K562 (cell line): ENCODE measurements at regions not wholly inside any gene's neighbourhood (a gene's known extent, or its start where the extent isn't known, plus 50 kb on each side); places are given as distances from the start of the nearest gene placed in this dataset.

Experiments
- ATAC-seq: fragments of 200-7000 bp; cut with Tn5 transposase; 3 replicates; pipeline ENCODE4 v1.9.1; 2020; ENCODE audit warnings: moderate library complexity
- BruUV-seq: library from RNA; stranded (reverse); fragments of 400-500 nt; replicated peaks from 2 replicates; lab custom pipeline; 2021; lab: Mats Ljungman, UMichigan
- CTCF ChIA-PET: fragments of 300-600 bp; formaldehyde crosslinking; extraction: SDS; loops from one replicate; lab custom pipeline; 2021; ENCODE audit warnings: low intra/inter-chr PET ratio; lab: Yijun Ruan, JAX
- POLR2A ChIA-PET: fragments of 300-600, 350-650 bp; sonication (Branson Sonifier 250); formaldehyde crosslinking; extraction: SDS; loops from one replicate; lab custom pipeline; 2021; ENCODE audit warnings: antibody characterized with exemption, inconsistent platforms; lab: Yijun Ruan, JAX
- DNase-seq, 4 experiments: peaks; one replicate each; pipeline versions ENCODE4 v3.0.0 to v3.0.0-alpha.2; 2011 to 2018; ENCODE audit warnings: low spot score in 3 of 4, mixed read lengths in 3 of 4; ENCODE audit errors: extremely low read depth in 1 of 4
- FAIRE-seq: peaks from 2 replicates; lab custom pipeline; 2011; peaks lifted over from hg19 to GRCh38; lab: Jason Lieb, UNC
- H2AFZ ChIP-seq: 2 replicates; pipeline ENCODE4 v1.6.0; 2011; ENCODE audit warnings: low read depth, low read length, control low read depth, inconsistent platforms
- H3K27ac ChIP-seq: fragments of 200-600 bp; 3 replicates; pipeline ENCODE4 v1.8.0; 2011; ENCODE audit warnings: low read depth, mild to moderate bottlenecking, control low read depth, inconsistent platforms, low read length, moderate library complexity, mixed read lengths; ENCODE audit errors: extremely low read depth
- H3K27me3 ChIP-seq, 2 experiments: fragments of 300-600 bp in 1 of 2; 2 replicates in 1 of 2; 3 replicates in 1 of 2; pipeline versions ENCODE4 v1.6.0 to v1.8.0; 2011; ENCODE audit warnings: inconsistent platforms in 2 of 2, low read length in 2 of 2, mild to moderate bottlenecking in 1 of 2, mixed read lengths in 1 of 2, moderate library complexity in 1 of 2; ENCODE audit not compliant: control insufficient read depth in 2 of 2, insufficient read depth in 2 of 2
- H3K36me3 ChIP-seq: fragments of 300-600 bp; 3 replicates; pipeline ENCODE4 v1.8.0; 2011; ENCODE audit warnings: mild to moderate bottlenecking, low read length, inconsistent platforms; ENCODE audit not compliant: control insufficient read depth, insufficient read depth
- H3K4me1 ChIP-seq, 2 experiments: fragments of 200-600 bp in 1 of 2; replicated peaks in 1 of 2; 2 replicates in 1 of 2; 3 replicates in 1 of 2; pipeline versions ENCODE4 v1.5.1 to v1.8.0; 2011; ENCODE audit warnings: inconsistent platforms in 2 of 2, low read length in 2 of 2, mild to moderate bottlenecking in 1 of 2, mixed read lengths in 1 of 2, moderate library complexity in 1 of 2; ENCODE audit not compliant: control insufficient read depth in 2 of 2, insufficient read depth in 2 of 2
- H3K4me2 ChIP-seq: 2 replicates; pipeline ENCODE4 v1.6.1; 2011; ENCODE audit warnings: low read length, control low read depth, inconsistent platforms, mixed read lengths; ENCODE audit not compliant: insufficient read depth
- H3K4me3 ChIP-seq: fragments of 200-600 bp; sonication (generic), shearing (Covaris generic); 2 replicates; pipeline ENCODE4 v1.5.1; 2016; ENCODE audit warnings: control low read depth, inconsistent platforms
- H3K79me2 ChIP-seq: fragments of 200-600 bp; 3 replicates; pipeline ENCODE4 v1.8.0; 2011; ENCODE audit warnings: low read length, inconsistent platforms; ENCODE audit not compliant: control insufficient read depth, insufficient read depth
- H3K9ac ChIP-seq, 2 experiments: 2 replicates each; pipeline versions ENCODE4 v1.6.0 to v1.6.1; 2011; ENCODE audit warnings: low read depth in 2 of 2, low read length in 2 of 2, control low read depth in 1 of 2, inconsistent platforms in 1 of 2, mild to moderate bottlenecking in 1 of 2, mixed read lengths in 1 of 2; ENCODE audit not compliant: insufficient read depth in 1 of 2
- H3K9me1 ChIP-seq: one replicate; pipeline ENCODE4 v1.6.0; 2011; ENCODE audit warnings: inconsistent platforms, mild to moderate bottlenecking, low read length, moderate library complexity; ENCODE audit not compliant: control insufficient read depth, insufficient read depth
- H3K9me3 ChIP-seq: replicated peaks from 2 replicates; pipeline ENCODE4 v1.5.1; 2011; ENCODE audit warnings: low read depth, low read length, inconsistent platforms; ENCODE audit not compliant: control insufficient read depth, insufficient read depth
- H4K20me1 ChIP-seq: replicated peaks from 2 replicates; pipeline ENCODE4 v1.6.1; 2011; ENCODE audit warnings: low read length, inconsistent platforms, mixed read lengths; ENCODE audit not compliant: control insufficient read depth, insufficient read depth
- BMI1 ChIP-seq: fragments of 150-350 bp; IDR thresholded peaks from 2 replicates; pipeline ENCODE4 v1.6.1; 2014; ENCODE audit warnings: low read length
- DIDO1 ChIP-seq: fragments of 450-650 bp; IDR thresholded peaks from 2 replicates; pipeline ENCODE4 v1.6.1; 2016; ENCODE audit warnings: low read depth, missing biosample characterization, missing genetic modification characterization
- LEF1 ChIP-seq: fragments of 450-650 bp; IDR thresholded peaks from 2 replicates; pipeline ENCODE4 v1.6.1; 2016; ENCODE audit warnings: mild to moderate bottlenecking
- PTTG1 ChIP-seq: fragments of 450-650 bp; IDR thresholded peaks from 2 replicates; pipeline ENCODE4 v1.6.1; 2016; ENCODE audit warnings: low read depth, mild to moderate bottlenecking, missing genetic modification characterization, missing compliant biosample characterization
- TAF7 ChIP-seq: fragments of 450-650 bp; IDR thresholded peaks from 2 replicates; pipeline ENCODE4 v1.6.1; 2016; ENCODE audit warnings: missing genetic modification characterization, missing compliant biosample characterization
- ZC3H4 ChIP-seq: sonication (generic); formaldehyde crosslinking; IDR thresholded peaks from 2 replicates; pipeline ENCODE4 v1.9.0; 2021; ENCODE audit warnings: missing genetic modification reagents, borderline replicate concordance
- ZNF124 ChIP-seq: sonication (generic); formaldehyde crosslinking; IDR thresholded peaks from 2 replicates; pipeline ENCODE4 v1.8.1; 2022; ENCODE audit warnings: missing genetic modification reagents
- ZSCAN32 ChIP-seq: fragments of 450-650 bp; formaldehyde crosslinking; IDR thresholded peaks from 2 replicates; pipeline ENCODE4 v1.4.0; 2020; ENCODE audit warnings: mild to moderate bottlenecking, moderate library complexity
- WGBS: fragments of 100-300 bp; shearing (Covaris generic); methylation state at CpG from one replicate; pipeline ENCODE4 v1.1.6; 2016; ENCODE audit warnings: low coverage, mixed read lengths; ENCODE audit not compliant: insufficient coverage; ENCODE audit errors: missing lambda C conversion rate; 5-methylcytosine and 5-hydroxymethylcytosine counted together
- in situ Hi-C: fragments of 300-500 bp; cut with MboI; formaldehyde crosslinking; loops from 4 replicates; pipeline ENCODE4 v1.15.0; 2018; ENCODE audit warnings: inconsistent platforms, mixed read lengths
- intact Hi-C: fragments of 100-400 bp; cut with micrococcal nuclease; formaldehyde crosslinking; loops from 2 replicates; pipeline ENCODE4 v1.14.2; 2022

- ChIA-PET CTCF (no interaction called here), POLR2A (no interaction called here)
- no peak overlapping the region for H3K9ac ChIP-seq
- WGBS = 0% methylated on average over 1 of the region's 1 CpG
- no peaks in the 10 kb centered on the region for H3K9me3 ChIP-seq
- no peaks in the 10 kb centered on the region for H4K20me1 ChIP-seq
- in situ Hi-C loops = no loop called here
- BruUV-seq = no TSS peak
- ATAC-seq (no peak), FAIRE-seq (no peak), DNase-seq (no peak)
- no peaks in the 10 kb centered on the region for H3K27me3 ChIP-seq
- H3K9me1 ChIP-seq = no peaks in the 10 kb centered on the region
- no peak overlapping the region for H2AFZ ChIP-seq
- no peaks in the 10 kb centered on the region for H3K79me2 ChIP-seq
- no peaks in the 10 kb centered on the region for H3K36me3 ChIP-seq
- H3K4me1 ChIP-seq = no peaks in the 10 kb centered on the region
- no peak overlapping the region for H3K27ac ChIP-seq
- H3K4me3 ChIP-seq = no peak overlapping the region
- intact Hi-C loops = no loop called here
- TF ChIP-seq ZC3H4 (CRISPR knock-in tag) = no peak
- H3K4me2 ChIP-seq = no peak overlapping the region
Measured at GRCh38 chr3:153840487-153840886, 280.7 kb upstream of the ARHGEF26 start.

GRCh38 chr3:153843994-153844393, 277.2 kb upstream of the ARHGEF26 start:
- BruUV-seq = no TSS peak
- Histone ChIP-seq H3K9me3 (no peaks in the 10 kb centered on the region), H3K4me3 (no peak overlapping the region), H4K20me1 (no peaks in the 10 kb centered on the region), H3K4me2 (no peak overlapping the region), H3K9ac (no peak overlapping the region), H3K27ac (no peak overlapping the region), H2AFZ (no peak overlapping the region), H3K4me1 (no peaks in the 10 kb centered on the region), H3K9me1 (no peaks in the 10 kb centered on the region), H3K27me3 (no peaks in the 10 kb centered on the region), H3K79me2 (no peaks in the 10 kb centered on the region), H3K36me3 (no peaks in the 10 kb centered on the region)
- ATAC-seq = no peak
- in situ Hi-C loops = no loop called here
- DNase-seq = no peak
- intact Hi-C loops = no loop called here
- no peak for FAIRE-seq
- no peak for TF ChIP-seq ZNF124 (CRISPR knock-in tag)
- TF ChIP-seq BMI1 = no peak
- TF ChIP-seq LEF1 = no peak
- TF ChIP-seq TAF7 (tag) = no peak
- TF ChIP-seq PTTG1 = no peak
- TF ChIP-seq DIDO1 = no peak
- no peak for TF ChIP-seq ZSCAN32 (CRISPR knock-in tag)
- ChIA-PET CTCF (no interaction called here), POLR2A (interaction anchor here (0.6 kb wide), 1 partner anchor 505 kb away, joined by 3 read pairs; no protein-coding TSS in a partner anchor)
